Caco-2 (cell line): ENCODE measurements at regions not wholly inside any gene's neighbourhood (a gene's known extent, or its start where the extent isn't known, plus 50 kb on each side); places are given as distances from the start of the nearest gene placed in this dataset.

ENCODE experiments used
- BruUV-seq: library from RNA; stranded (reverse); fragments of 400-500 nt; replicated peaks from 2 replicates; lab custom pipeline; 2021; lab: Mats Ljungman, UMichigan
- CTCF ChIA-PET: fragments of 300-600 bp; sonication (Branson Sonifier 250); formaldehyde crosslinking; loops from one replicate; lab custom pipeline; 2022; ENCODE audit warnings: antibody characterized with exemption; lab: Charles Lee
- POLR2A ChIA-PET: fragments of 300-600 bp; sonication (Branson Sonifier 250); formaldehyde crosslinking; loops from one replicate; lab custom pipeline; 2022; ENCODE audit warnings: antibody characterized with exemption; lab: Charles Lee
- DNase-seq, 2 experiments: peaks; one replicate each; pipeline versions ENCODE4 v3.0.0 to v3.0.0-alpha.2; 2020 to 2022
- H3K27me3 ChIP-seq: replicated peaks from 2 replicates; pipeline ENCODE4 v1.6.0; 2011; ENCODE audit warnings: low read length; ENCODE audit not compliant: control insufficient read depth, insufficient read depth
- H3K36me3 ChIP-seq: 2 replicates; pipeline ENCODE4 v1.5.1; 2011; ENCODE audit warnings: low read length; ENCODE audit not compliant: control insufficient read depth, insufficient read depth
- H3K4me1 ChIP-seq: fragments of 250-450 bp; sonication (Bioruptor Pico); 2 replicates; pipeline ENCODE4 v1.5.1; 2020; ENCODE audit warnings: mild to moderate bottlenecking
- H3K4me3 ChIP-seq: 2 replicates; pipeline ENCODE4 v1.5.1; 2011; ENCODE audit warnings: low read depth, mild to moderate bottlenecking, control low read depth, low read length
- H3K9me3 ChIP-seq: fragments of 250-450 bp; sonication (Bioruptor Pico); 2 replicates; pipeline ENCODE4 v1.5.1; 2020; ENCODE audit warnings: mild to moderate bottlenecking, moderate library complexity
- H3K27ac Mint-ChIP-seq: one replicate; pipeline ENCODE4 v1.8.0; 2022; ENCODE audit warnings: mixed read lengths; ENCODE audit not compliant: unreplicated experiment
- H3K27me3 Mint-ChIP-seq: one replicate; pipeline ENCODE4 v1.8.0; 2022; ENCODE audit warnings: mixed read lengths; ENCODE audit not compliant: insufficient read depth, unreplicated experiment
- H3K36me3 Mint-ChIP-seq: one replicate; pipeline ENCODE4 v1.8.0; 2022; ENCODE audit warnings: mild to moderate bottlenecking, mixed read lengths; ENCODE audit not compliant: insufficient read depth, unreplicated experiment
- H3K4me1 Mint-ChIP-seq: one replicate; pipeline ENCODE4 v1.8.0; 2022; ENCODE audit warnings: low read depth, mixed read lengths; ENCODE audit not compliant: unreplicated experiment
- H3K4me3 Mint-ChIP-seq: one replicate; pipeline ENCODE4 v1.8.0; 2022; ENCODE audit warnings: mild to moderate bottlenecking, moderate library complexity, mixed read lengths; ENCODE audit not compliant: unreplicated experiment
- H3K9me3 Mint-ChIP-seq: one replicate; pipeline ENCODE4 v1.8.0; 2022; ENCODE audit warnings: mixed read lengths; ENCODE audit not compliant: unreplicated experiment
- CTCF ChIP-seq, 2 experiments: fragments of 200-600 bp in 1 of 2; IDR thresholded peaks; 1 replicate in 1 of 2; 2 replicates in 1 of 2; pipeline versions ENCODE4 v1.5.1 to v1.8.0; 2011 to 2022; ENCODE audit warnings: antibody characterized with exemption in 1 of 2, control low read depth in 1 of 2, inconsistent platforms in 1 of 2, low read depth in 1 of 2, low read length in 1 of 2, mild to moderate bottlenecking in 1 of 2, moderate library complexity in 1 of 2; ENCODE audit not compliant: insufficient read depth in 1 of 2, severe bottlenecking in 1 of 2, unreplicated experiment in 1 of 2
- intact Hi-C: fragments of 100-400 bp; cut with micrococcal nuclease; formaldehyde crosslinking; loops from one replicate; pipeline ENCODE4 v1.10.0; 2022; ENCODE audit not compliant: unreplicated experiment

GRCh38 chr13:54927538-54927937, 1898.9 kb downstream of the OLFM4 start:
- BruUV-seq, result no TSS peak
- H3K9me3 ChIP-seq, result no peaks in the 10 kb centered on the region; the same call in 1 of the 2 replicates
- intact Hi-C loops, result no loop called here
- H3K9me3 Mint-ChIP-seq, result no peaks in the 10 kb centered on the region
- ChIA-PET CTCF (no interaction called here), POLR2A (no interaction called here)
- H3K36me3 Mint-ChIP-seq, result no peaks in the 10 kb centered on the region
- no peak overlapping the region for H3K4me3 ChIP-seq
- no peaks in the 10 kb centered on the region for H3K27me3 ChIP-seq
- no peak overlapping the region for H3K27ac Mint-ChIP-seq
- H3K27me3 Mint-ChIP-seq, result peaks cover 9% of the 10 kb centered on the region
- no peaks in the 10 kb centered on the region for H3K36me3 ChIP-seq
- no peaks in the 10 kb centered on the region for H3K4me1 ChIP-seq
- no peak for DNase-seq
- no peaks in the 10 kb centered on the region for H3K4me1 Mint-ChIP-seq
- TF ChIP-seq CTCF (IDR thresholded peaks at IDR 0.05; ENCODE audit: insufficient read depth in 1 of 2, low read depth in 1 of 2, low read length in 1 of 2, severe bottlenecking in 1 of 2, unreplicated experiment in 1 of 2), result no peak
- no peak overlapping the region for H3K4me3 Mint-ChIP-seq

DNA sequence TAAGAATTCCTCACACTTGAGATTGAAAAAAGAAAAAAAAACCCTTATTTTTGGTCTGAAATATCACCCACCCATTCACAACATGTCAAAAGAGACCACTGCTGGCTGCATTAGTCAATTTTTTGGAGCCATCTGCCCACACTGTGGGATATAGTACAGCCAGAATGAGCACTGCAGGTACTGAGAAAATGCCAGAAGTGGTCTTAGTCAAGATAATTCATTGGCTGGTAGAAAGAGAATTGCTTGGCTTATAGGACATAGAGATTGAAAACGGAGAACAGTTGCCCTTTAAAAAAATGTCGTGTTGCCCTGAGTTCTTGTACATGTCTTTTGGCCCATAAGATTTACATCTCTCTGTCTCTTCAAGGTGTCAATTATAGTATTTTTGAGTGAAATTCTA, 1899.5 kb downstream of the OLFM4 start:
- no peak overlapping the region for H3K27ac Mint-ChIP-seq
- H3K9me3 Mint-ChIP-seq, result no peaks in the 10 kb centered on the region
- CTCF ChIA-PET, result no interaction called here
- POLR2A ChIA-PET, result no interaction called here
- no peak for DNase-seq
- Histone ChIP-seq H3K9me3 (no peaks in the 10 kb centered on the region; the same call in 1 of the 2 replicates), H3K27me3 (no peaks in the 10 kb centered on the region), H3K4me1 (no peaks in the 10 kb centered on the region), H3K36me3 (no peaks in the 10 kb centered on the region), H3K4me3 (no peak overlapping the region)
- intact Hi-C loops, result no loop called here
- no peak for TF ChIP-seq CTCF (IDR thresholded peaks at IDR 0.05; ENCODE audit: insufficient read depth in 1 of 2, low read depth in 1 of 2, low read length in 1 of 2, severe bottlenecking in 1 of 2, unreplicated experiment in 1 of 2)
- H3K36me3 Mint-ChIP-seq, result no peaks in the 10 kb centered on the region
- H3K4me1 Mint-ChIP-seq, result no peaks in the 10 kb centered on the region
- no peak overlapping the region for H3K4me3 Mint-ChIP-seq
- BruUV-seq, result no TSS peak
- peaks cover 9% of the 10 kb centered on the region for H3K27me3 Mint-ChIP-seq

DNA sequence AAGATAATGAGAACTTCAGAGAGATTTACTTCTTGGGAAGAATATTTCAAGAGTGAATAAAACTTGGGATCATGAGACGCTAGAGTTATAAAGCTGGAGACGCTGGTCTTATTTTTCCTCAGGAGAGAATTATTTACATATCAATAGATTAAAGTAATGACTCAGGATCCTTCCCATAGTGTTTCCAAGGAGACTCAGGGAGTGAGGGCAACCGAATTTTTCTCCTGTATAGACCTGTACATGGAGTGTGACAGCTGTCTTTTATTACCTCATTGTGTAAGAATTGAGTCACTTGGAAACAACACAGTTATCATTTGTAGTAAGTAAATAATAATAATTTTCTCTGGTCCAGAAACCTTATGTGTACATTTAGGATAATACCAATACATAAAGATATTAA, 1905.5 kb downstream of the OLFM4 start:
- BruUV-seq, result no TSS peak

More for the DNA sequence above, 1905.5 kb downstream of the OLFM4 start:
- no peak for TF ChIP-seq CTCF (IDR thresholded peaks at IDR 0.05; ENCODE audit: insufficient read depth in 1 of 2, low read depth in 1 of 2, low read length in 1 of 2, severe bottlenecking in 1 of 2, unreplicated experiment in 1 of 2)
- Mint-ChIP-seq H3K36me3 (no peaks in the 10 kb centered on the region), H3K27ac (no peak overlapping the region), H3K4me1 (no peaks in the 10 kb centered on the region), H3K27me3 (peaks cover 9% of the 10 kb centered on the region), H3K4me3 (no peak overlapping the region), H3K9me3 (no peaks in the 10 kb centered on the region)
- no peaks in the 10 kb centered on the region for H3K4me1 ChIP-seq
- ChIA-PET CTCF (no interaction called here), POLR2A (no interaction called here)
- no peak for DNase-seq
- intact Hi-C loops, result no loop called here
- no peaks in the 10 kb centered on the region for H3K27me3 ChIP-seq
- H3K4me3 ChIP-seq, result no peak overlapping the region
- no peaks in the 10 kb centered on the region for H3K36me3 ChIP-seq
- H3K9me3 ChIP-seq, result no peaks in the 10 kb centered on the region; the same call in 1 of the 2 replicates
